Kidney (tissue), 13 donors: ENCODE measurements at regions not wholly inside any gene's neighbourhood (a gene's known extent, or its start where the extent isn't known, plus 50 kb on each side); places are given as distances from the start of the nearest gene placed in this dataset.

Source experiments
- DNase-seq, 5 donors: peaks; one replicate each; pipeline ENCODE4 v3.0.0-alpha.2; 2013 to 2020
- FAIRE-seq: peaks from 2 replicates; lab custom pipeline; 2012; peaks lifted over from hg19 to GRCh38; lab: Jason Lieb, UNC
- H3K27ac ChIP-seq, 2 donors: one replicate each; pipeline ENCODE4 v1.7.0; 2013; ENCODE audit warnings: low read depth in 2 of 2, low read length in 2 of 2, inconsistent platforms in 1 of 2
- H3K27me3 ChIP-seq: one replicate; pipeline ENCODE4 v1.7.1; 2013; ENCODE audit warnings: low read length, inconsistent platforms; ENCODE audit not compliant: control insufficient read depth, insufficient read depth
- H3K36me3 ChIP-seq, 3 donors: one replicate each; pipeline versions ENCODE4 v1.7.0 to v1.7.1; 2013; ENCODE audit warnings: low read length in 3 of 3, control low read depth in 1 of 3, inconsistent platforms in 1 of 3; ENCODE audit not compliant: insufficient read depth in 3 of 3, control insufficient read depth in 2 of 3
- H3K4me1 ChIP-seq, 3 donors: one replicate each; pipeline versions ENCODE4 v1.7.0 to v1.7.1; 2013; ENCODE audit warnings: low read length in 3 of 3, inconsistent platforms in 1 of 3, low read depth in 1 of 3; ENCODE audit not compliant: control insufficient read depth in 2 of 3, insufficient read depth in 2 of 3
- H3K4me3 ChIP-seq, 3 donors: one replicate each; pipeline versions ENCODE4 v1.7.0 to v1.8.1; 2013; ENCODE audit warnings: low read length in 3 of 3, control low read depth in 1 of 3, inconsistent platforms in 1 of 3
- H3K9ac ChIP-seq, 3 donors: one replicate each; pipeline versions ENCODE4 v1.7.0 to v1.7.1; 2013; ENCODE audit warnings: low read length in 3 of 3, control low read depth in 1 of 3, inconsistent platforms in 1 of 3
- H3K9me3 ChIP-seq, 3 donors: one replicate each; pipeline versions ENCODE4 v1.7.0 to v1.7.1; 2013; ENCODE audit warnings: low read length in 3 of 3, control low read depth in 1 of 3, inconsistent platforms in 1 of 3; ENCODE audit not compliant: control insufficient read depth in 2 of 3, insufficient read depth in 1 of 3
- intact Hi-C: fragments of 100-400 bp; cut with DNase I; formaldehyde crosslinking; loops from one replicate; pipeline ENCODE4 v1.11.1; 2022
- TF ChIP-seq, protein P1 (sequence below): IDR thresholded peaks from 3 replicates; pipeline ENCODE4 v1.5.1; 2012; ENCODE audit warnings: mild to moderate bottlenecking, moderate library complexity, borderline replicate concordance; ENCODE audit not compliant: insufficient read depth; ENCODE audit errors: extremely low read depth
- donor health status: control.
- donor health status: control.
- donor health status: control.
- donor health status: control.
- donor health status: control.
- donor health status: DM: yes; HTN: yes; CAD: no.
- donor health status: Normal renal cell carcinoma (clear cell type).

DNA sequence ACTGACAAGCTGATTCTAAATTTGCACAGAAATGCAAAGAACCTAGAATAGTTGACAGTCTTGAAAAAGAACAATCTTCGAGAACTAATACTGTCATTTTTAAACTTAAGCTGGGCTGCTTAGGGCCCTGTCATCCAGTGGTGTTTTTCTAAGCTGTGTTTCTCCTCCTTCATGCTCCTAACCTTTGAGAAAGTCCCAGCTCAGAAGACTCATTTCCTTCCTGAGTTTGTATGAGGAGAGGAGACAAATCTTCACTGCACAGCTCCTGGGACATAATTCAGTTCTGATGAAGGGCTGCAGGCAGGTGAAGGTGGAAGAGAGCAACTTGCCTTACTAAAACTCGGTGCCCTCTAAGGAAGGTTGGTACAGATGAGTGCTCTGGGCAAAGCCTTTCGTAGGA is 109.5 kb upstream of the ANKRD55 start:
- TF ChIP-seq, protein P1, sequence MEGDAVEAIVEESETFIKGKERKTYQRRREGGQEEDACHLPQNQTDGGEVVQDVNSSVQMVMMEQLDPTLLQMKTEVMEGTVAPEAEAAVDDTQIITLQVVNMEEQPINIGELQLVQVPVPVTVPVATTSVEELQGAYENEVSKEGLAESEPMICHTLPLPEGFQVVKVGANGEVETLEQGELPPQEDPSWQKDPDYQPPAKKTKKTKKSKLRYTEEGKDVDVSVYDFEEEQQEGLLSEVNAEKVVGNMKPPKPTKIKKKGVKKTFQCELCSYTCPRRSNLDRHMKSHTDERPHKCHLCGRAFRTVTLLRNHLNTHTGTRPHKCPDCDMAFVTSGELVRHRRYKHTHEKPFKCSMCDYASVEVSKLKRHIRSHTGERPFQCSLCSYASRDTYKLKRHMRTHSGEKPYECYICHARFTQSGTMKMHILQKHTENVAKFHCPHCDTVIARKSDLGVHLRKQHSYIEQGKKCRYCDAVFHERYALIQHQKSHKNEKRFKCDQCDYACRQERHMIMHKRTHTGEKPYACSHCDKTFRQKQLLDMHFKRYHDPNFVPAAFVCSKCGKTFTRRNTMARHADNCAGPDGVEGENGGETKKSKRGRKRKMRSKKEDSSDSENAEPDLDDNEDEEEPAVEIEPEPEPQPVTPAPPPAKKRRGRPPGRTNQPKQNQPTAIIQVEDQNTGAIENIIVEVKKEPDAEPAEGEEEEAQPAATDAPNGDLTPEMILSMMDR, result no peak
- Histone ChIP-seq H3K9ac (no peak overlapping the region), H3K36me3 (no peaks in the 10 kb centered on the region), H3K27me3 (no peaks in the 10 kb centered on the region), H3K4me3 (no peak overlapping the region), H3K4me1 (no peaks in the 10 kb centered on the region), H3K27ac (no peak overlapping the region), H3K9me3 (no peaks in the 10 kb centered on the region)
- DNase-seq, result no peak
- no peak for FAIRE-seq
- intact Hi-C loops, result no loop called here

DNA sequence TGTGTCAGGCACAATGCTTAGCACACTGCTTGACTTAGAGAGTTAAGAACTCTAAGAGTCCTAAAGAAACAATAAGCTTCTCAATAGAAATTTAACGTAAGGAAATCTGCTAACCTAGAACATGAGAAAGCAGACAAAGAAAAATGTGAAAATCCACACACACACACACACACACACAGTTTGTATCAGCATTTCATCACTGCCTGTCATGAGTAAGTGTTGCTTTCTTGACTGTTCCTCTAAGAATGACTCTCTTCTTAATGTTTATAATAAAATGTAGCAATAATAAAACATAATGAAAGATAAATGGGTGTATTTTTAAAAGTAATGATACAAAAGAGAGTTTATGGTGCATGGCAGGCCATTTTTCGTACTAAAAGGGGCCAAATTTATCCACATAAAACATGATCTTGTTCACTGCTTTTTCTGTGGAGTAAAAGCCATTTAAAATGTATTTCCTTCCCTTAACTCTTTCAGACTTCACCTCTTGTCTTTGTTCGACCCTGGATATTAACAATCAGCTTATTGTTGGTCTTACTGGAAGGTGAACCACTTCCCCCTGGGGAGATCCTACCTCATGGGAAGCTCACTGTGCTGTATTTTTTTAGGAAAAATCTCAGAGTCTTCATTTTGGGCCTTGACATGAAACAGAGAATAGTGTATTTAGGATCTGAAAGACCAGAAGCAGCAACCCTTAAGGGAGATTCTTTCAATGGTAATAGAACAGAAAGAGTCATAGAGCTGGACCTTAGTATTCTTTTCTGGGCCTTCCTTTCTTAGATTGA is 107.3 kb upstream of the ANKRD55 start:
- Histone ChIP-seq H3K36me3 (no peaks in the 10 kb centered on the region), H3K9me3 (no peaks in the 10 kb centered on the region), H3K9ac (no peak overlapping the region), H3K27me3 (no peaks in the 10 kb centered on the region), H3K4me1 (no peaks in the 10 kb centered on the region), H3K4me3 (no peak overlapping the region), H3K27ac (no peak overlapping the region)
- DNase-seq (no peak), FAIRE-seq (no peak)
- TF ChIP-seq, protein P1, result no peak
- intact Hi-C loops, result no loop called here

DNA sequence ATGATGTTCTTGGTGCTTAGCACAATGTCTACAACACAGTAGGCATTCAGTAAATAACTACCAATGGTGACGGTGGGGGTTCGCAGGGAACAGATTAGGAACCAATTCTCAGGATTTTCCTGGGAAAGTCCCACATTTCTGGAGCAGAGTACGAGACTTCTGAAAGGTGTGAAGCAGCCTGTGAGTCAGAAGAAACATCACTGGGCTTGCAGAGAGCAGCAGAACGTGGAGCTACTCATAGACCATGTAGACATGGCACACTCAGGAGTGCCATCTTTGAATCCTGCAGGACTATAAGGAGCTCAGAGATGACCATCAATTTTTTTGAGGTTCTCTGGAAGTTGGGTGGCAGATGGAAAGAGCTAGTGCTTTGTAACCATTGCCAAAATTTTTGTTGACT is 106.6 kb upstream of the ANKRD55 start:
- no peaks in the 10 kb centered on the region for H3K27me3 ChIP-seq
- no peak overlapping the region for H3K27ac ChIP-seq
- DNase-seq (no peak), FAIRE-seq (no peak)
- no peak overlapping the region for H3K4me3 ChIP-seq
- peaks cover 0 to 4% (median 0%) of the 10 kb centered on the region in 3 donors for H3K9me3 ChIP-seq
- H3K9ac ChIP-seq, result no peak overlapping the region
- TF ChIP-seq, protein P1, result no peak
- no peaks in the 10 kb centered on the region for H3K4me1 ChIP-seq
- intact Hi-C loops, result no loop called here
- H3K36me3 ChIP-seq, result no peaks in the 10 kb centered on the region
